ENCODE measurements at regions not wholly inside any gene's neighbourhood (a gene's known extent, or its start where the extent isn't known, plus 50 kb on each side); places are given as distances from the start of the nearest gene placed in this dataset.

DNA sequence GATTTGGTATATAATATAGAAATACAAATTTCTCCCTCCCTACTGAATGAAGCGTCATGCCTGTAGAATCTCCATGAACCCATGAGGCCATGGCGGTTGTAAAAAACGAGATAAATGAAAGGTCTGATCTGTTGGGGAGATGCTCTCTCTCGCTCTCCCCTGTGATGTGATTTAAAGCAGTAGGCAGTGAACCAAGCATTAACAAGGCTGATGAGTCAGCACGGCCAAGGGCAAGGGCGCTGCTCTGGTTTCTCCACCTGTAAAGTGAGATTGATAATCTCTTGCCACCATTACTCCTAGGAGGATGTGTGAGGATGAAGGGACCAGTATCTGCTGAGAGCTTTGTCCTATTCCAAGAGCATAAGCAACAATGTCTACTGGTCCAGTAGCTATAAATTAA is 553.3 kb downstream of the CMPK2 start (continued):
- TF ChIP-seq, protein P1, sequence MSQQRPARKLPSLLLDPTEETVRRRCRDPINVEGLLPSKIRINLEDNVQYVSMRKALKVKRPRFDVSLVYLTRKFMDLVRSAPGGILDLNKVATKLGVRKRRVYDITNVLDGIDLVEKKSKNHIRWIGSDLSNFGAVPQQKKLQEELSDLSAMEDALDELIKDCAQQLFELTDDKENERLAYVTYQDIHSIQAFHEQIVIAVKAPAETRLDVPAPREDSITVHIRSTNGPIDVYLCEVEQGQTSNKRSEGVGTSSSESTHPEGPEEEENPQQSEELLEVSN (IDR thresholded peaks at IDR 0.05) = no peak
- TF ChIP-seq YY1 (IDR thresholded peaks at IDR 0.05; ENCODE audit: low read depth, low read length) (no peak), POLR2A (IDR thresholded peaks at IDR 0.05; ENCODE audit: control extremely low read depth in 1 of 2, low read depth in 2 of 2, low read length in 2 of 2) (no peak)

Data from H1 (cell line).